HepG2 (cell line): ENCODE measurements at regions not wholly inside any gene's neighbourhood (a gene's known extent, or its start where the extent isn't known, plus 50 kb on each side); places are given as distances from the start of the nearest gene placed in this dataset.
A peak's percentile ranks its signal among the peaks of the same experiment; 100 is the strongest.

ENCODE experiments used
- ATAC-seq: fragments of 200-7000 bp; cut with Tn5 transposase; 3 replicates; pipeline ENCODE4 v1.9.1; 2020; ENCODE audit warnings: mild to moderate bottlenecking, moderate library complexity
- BruUV-seq: library from RNA; stranded (reverse); fragments of 400-500 nt; replicated peaks from 2 replicates; lab custom pipeline; 2021; lab: Mats Ljungman, UMichigan
- CTCF ChIA-PET: fragments of 300-600 bp; formaldehyde crosslinking; extraction: SDS; loops from one replicate; lab custom pipeline; 2021; ENCODE audit warnings: low total read pairs, inconsistent platforms, low intra/inter-chr PET ratio; lab: Yijun Ruan, JAX
- POLR2A ChIA-PET: fragments of 350-600 bp; sonication (Branson Sonifier 250); formaldehyde crosslinking; loops from one replicate; lab custom pipeline; 2020; ENCODE audit warnings: antibody characterized with exemption, inconsistent platforms; lab: Yijun Ruan, JAX
- DNase-seq: peaks from one replicate; pipeline ENCODE4 v3.0.0-alpha.2; 2015; ENCODE audit warnings: low spot score
- FAIRE-seq: peaks from 3 replicates; lab custom pipeline; 2011; peaks lifted over from hg19 to GRCh38; lab: Jason Lieb, UNC
- H2AFZ ChIP-seq: one replicate; pipeline ENCODE4 v1.6.1; 2011; ENCODE audit warnings: low read length, inconsistent platforms
- H3K27ac ChIP-seq: fragments of 300-600 bp; 3 replicates; pipeline ENCODE4 v1.8.0; 2011; ENCODE audit warnings: mixed run types, mild to moderate bottlenecking, mixed read lengths, low read length, inconsistent platforms; ENCODE audit not compliant: insufficient read depth; ENCODE audit errors: extremely low read length
- H3K27me3 ChIP-seq, 2 experiments: fragments of 200-600 bp in 1 of 2; 2 replicates in 1 of 2; 3 replicates in 1 of 2; pipeline versions ENCODE4 v1.6.0 to v1.8.0; 2011; ENCODE audit warnings: low read length in 2 of 2, mild to moderate bottlenecking in 2 of 2, moderate library complexity in 2 of 2, inconsistent platforms in 1 of 2; ENCODE audit not compliant: insufficient read depth in 2 of 2, control insufficient read depth in 1 of 2
- H3K36me3 ChIP-seq, 2 experiments: fragments of 200-600 bp in 1 of 2; replicated peaks in 1 of 2; 2 replicates in 1 of 2; 3 replicates in 1 of 2; pipeline versions ENCODE4 v1.5.1 to v1.8.0; 2011; ENCODE audit warnings: low read length in 2 of 2, inconsistent platforms in 1 of 2; ENCODE audit not compliant: insufficient read depth in 2 of 2, control insufficient read depth in 1 of 2
- H3K4me1 ChIP-seq: 2 replicates; pipeline ENCODE4 v1.5.1; 2012; ENCODE audit warnings: low read length, inconsistent platforms; ENCODE audit not compliant: insufficient read depth
- H3K4me2 ChIP-seq: 2 replicates; pipeline ENCODE4 v1.6.0; 2011; ENCODE audit warnings: low read depth, low read length, inconsistent platforms
- H3K4me3 ChIP-seq, 3 experiments: fragments of 200-600 bp in 1 of 3; sonication (generic), shearing (Covaris generic) in 1 of 3; replicated peaks in 1 of 3; 2 replicates each; pipeline ENCODE4 v1.5.1; 2011 to 2016; ENCODE audit warnings: low read length in 3 of 3, inconsistent platforms in 2 of 3, low read depth in 2 of 3, mild to moderate bottlenecking in 2 of 3, control low read depth in 1 of 3, mixed read lengths in 1 of 3; ENCODE audit not compliant: insufficient read depth in 1 of 3
- H3K79me2 ChIP-seq: one replicate; pipeline ENCODE4 v1.6.1; 2011; ENCODE audit warnings: low read length, inconsistent platforms; ENCODE audit not compliant: insufficient read depth
- H3K9ac ChIP-seq: 2 replicates; pipeline ENCODE4 v1.6.0; 2011; ENCODE audit warnings: mild to moderate bottlenecking, low read depth, low read length, inconsistent platforms; ENCODE audit not compliant: insufficient read depth
- H3K9me3 ChIP-seq: 2 replicates; pipeline ENCODE4 v1.5.1; 2012; ENCODE audit warnings: mild to moderate bottlenecking, low read length
- H4K20me1 ChIP-seq: 2 replicates; pipeline ENCODE4 v1.6.0; 2011; ENCODE audit warnings: inconsistent platforms, mild to moderate bottlenecking, low read length, moderate library complexity; ENCODE audit not compliant: insufficient read depth
- FLYWCH1 ChIP-seq: sonication (generic); formaldehyde crosslinking; IDR thresholded peaks from 2 replicates; pipeline ENCODE4 v1.8.1; 2023; ENCODE audit warnings: mild to moderate bottlenecking, missing genetic modification reagents
- FOXA3 ChIP-seq: IDR thresholded peaks from 2 replicates; pipeline ENCODE4 v1.6.1; 2016; ENCODE audit warnings: missing genetic modification reagents, missing compliant biosample characterization
- GABPB1 ChIP-seq: IDR thresholded peaks from 2 replicates; pipeline ENCODE4 v1.6.1; 2016; ENCODE audit warnings: mild to moderate bottlenecking, missing genetic modification reagents, moderate library complexity, missing compliant biosample characterization
- HNRNPUL1 ChIP-seq: fragments of 200-400 bp; formaldehyde crosslinking; IDR thresholded peaks from 2 replicates; pipeline ENCODE4 v1.6.1; 2017; ENCODE audit warnings: low read depth, mild to moderate bottlenecking, low read length, moderate library complexity
- KDM2A ChIP-seq: sonication (generic); formaldehyde crosslinking; IDR thresholded peaks from 2 replicates; pipeline ENCODE4 v1.4.0; 2020; ENCODE audit warnings: low read depth, missing genetic modification reagents, borderline replicate concordance
- MAFF ChIP-seq: IDR thresholded peaks from 2 replicates; pipeline ENCODE4 v1.6.1; 2011; ENCODE audit warnings: low read depth, low read length, improper control_type of control experiment
- NFKBIZ ChIP-seq: IDR thresholded peaks from 2 replicates; pipeline ENCODE4 v1.6.1; 2018; ENCODE audit warnings: missing genetic modification reagents, missing compliant biosample characterization
- THAP11 ChIP-seq: IDR thresholded peaks from 2 replicates; pipeline ENCODE4 v1.6.1; 2016; ENCODE audit warnings: missing biosample characterization, missing genetic modification reagents
- ZFX ChIP-seq: sonication (generic); formaldehyde crosslinking; IDR thresholded peaks from 2 replicates; pipeline ENCODE4 v1.4.0; 2020; ENCODE audit warnings: mild to moderate bottlenecking, low read depth, missing genetic modification reagents, moderate library complexity
- ZNF543 ChIP-seq: sonication (generic); formaldehyde crosslinking; IDR thresholded peaks from 2 replicates; pipeline ENCODE4 v1.4.0; 2020; ENCODE audit warnings: mild to moderate bottlenecking, missing genetic modification reagents
- ZNF703 ChIP-seq: sonication (generic); formaldehyde crosslinking; IDR thresholded peaks from 2 replicates; pipeline ENCODE4 v1.5.1; 2020; ENCODE audit warnings: missing genetic modification reagents, mild to moderate bottlenecking, moderate library complexity, borderline replicate concordance
- ZNF713 ChIP-seq: sonication (generic); formaldehyde crosslinking; IDR thresholded peaks from 2 replicates; pipeline ENCODE4 v1.4.0; 2020; ENCODE audit warnings: mild to moderate bottlenecking, missing genetic modification reagents
- WGBS: methylation state at CpG from one replicate; pipeline ENCODE4 v1.1.6; 2017; ENCODE audit warnings: low lambda C conversion rate; 5-methylcytosine and 5-hydroxymethylcytosine counted together
- in situ Hi-C: cut with HindIII; loops from 2 replicates; pipeline ENCODE4 v1.10.0; 2017; ENCODE audit warnings: low pct_unique_long_range_greater_than_20kb; ENCODE audit not compliant: extremely low pct_ligation_motif_present
- intact Hi-C: fragments of 100-400 bp; cut with micrococcal nuclease; formaldehyde crosslinking; loops from one replicate; pipeline ENCODE4 v1.10.0; 2022; ENCODE audit not compliant: unreplicated experiment
- TF ChIP-seq, protein P1 (sequence below): sonication (generic); formaldehyde crosslinking; IDR thresholded peaks from 2 replicates; pipeline ENCODE4 v1.5.0; 2020; ENCODE audit warnings: missing genetic modification reagents
- TF ChIP-seq, protein P2 (sequence below): sonication (generic); formaldehyde crosslinking; IDR thresholded peaks from 2 replicates; pipeline ENCODE4 v1.8.0; 2022; ENCODE audit warnings: mild to moderate bottlenecking, missing genetic modification reagents
- TF ChIP-seq, protein P3 (sequence below): sonication (generic); formaldehyde crosslinking; IDR thresholded peaks from 2 replicates; pipeline ENCODE4 v1.4.0; 2020; ENCODE audit warnings: missing genetic modification reagents, borderline replicate concordance
- TF ChIP-seq, protein P4 (sequence below): sonication (generic); formaldehyde crosslinking; IDR thresholded peaks from 2 replicates; pipeline ENCODE4 v1.5.0; 2020; ENCODE audit warnings: missing genetic modification reagents

DNA sequence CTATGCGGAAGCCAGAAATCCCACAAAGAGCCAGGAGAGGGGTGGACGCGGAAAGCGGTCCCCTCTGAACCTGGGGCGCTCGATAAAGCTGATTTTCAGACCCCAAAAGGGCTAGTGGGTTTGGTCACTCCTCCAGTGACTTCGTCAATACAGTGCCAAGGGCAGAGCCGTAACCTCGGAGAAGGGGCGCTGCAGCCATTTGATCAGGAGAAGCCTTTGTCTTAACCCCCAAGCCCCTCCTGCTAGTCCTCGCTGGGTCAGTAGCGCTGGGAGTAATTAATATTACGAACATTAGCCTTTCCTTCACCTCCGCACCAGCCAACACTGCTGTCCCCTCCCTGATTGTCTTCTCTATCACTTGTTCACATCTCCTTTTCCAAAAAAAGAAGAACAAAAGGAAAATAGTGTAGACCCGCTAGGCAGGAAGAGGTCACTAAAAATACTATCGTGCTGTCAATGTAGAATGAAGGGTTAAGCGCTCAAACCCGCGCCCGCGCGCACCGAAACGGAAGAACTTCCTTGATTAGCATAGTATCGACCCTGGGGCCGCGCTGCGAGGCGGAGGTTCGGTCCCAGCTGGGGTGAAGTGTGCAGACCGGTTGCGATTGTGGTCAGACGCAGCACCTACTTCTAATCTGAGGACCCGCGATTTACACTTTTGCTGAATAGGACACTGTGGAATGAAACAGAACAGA, 63.2 kb upstream of the MAPRE2 start:
- H4K20me1 ChIP-seq: no peaks in the 10 kb centered on the region
- H3K79me2 ChIP-seq: peaks cover 13% of the 10 kb centered on the region
- DNase-seq: no peak
- intact Hi-C loops (loop anchor here (2.0 to 5.0 kb wide), 4 partner anchors 49 to 111 kb away; partner anchors contain the start of gene MAPRE2), in situ Hi-C loops (loop anchor here (5.0 kb wide), 2 partner anchors 66 to 111 kb away; no protein-coding TSS in a partner anchor)
- peak; percentile 50 for ATAC-seq
- H3K4me1 ChIP-seq: peaks cover 40% of the 10 kb centered on the region
- no peaks in the 10 kb centered on the region for H3K9me3 ChIP-seq
- peak overlapping the region; percentile 71 to 98 (median 97) for H3K4me3 ChIP-seq
- H3K27me3 ChIP-seq: no peaks in the 10 kb centered on the region; a peak in 1 of 5 replicates
- peak overlapping the region; percentile 73 for H3K27ac ChIP-seq
- no peak overlapping the region for H2AFZ ChIP-seq
- ChIA-PET POLR2A (interaction anchor here (1.2 to 5.3 kb wide), 4 partner anchors 49 to 64 kb away, joined by 3 to 42 read pairs (median 4); partner anchors contain the start of gene MAPRE2), CTCF (no interaction called here)
- no peaks in the 10 kb centered on the region for H3K36me3 ChIP-seq
- peak overlapping the region; percentile 82 for H3K9ac ChIP-seq
- WGBS: 2% methylated on average over 28 of the region's 35 CpGs
- H3K4me2 ChIP-seq: peak overlapping the region; percentile 83
- TSS peak; percentile 38 for BruUV-seq
- FAIRE-seq: peak; percentile 23
- 0 out of 2 replicates have a peak, but pooled peaks have one; percentile 52 for TF ChIP-seq KDM2A (CRISPR knock-in tag)
- TF ChIP-seq ZFX (CRISPR knock-in tag): no peak
- TF ChIP-seq, protein P1, sequence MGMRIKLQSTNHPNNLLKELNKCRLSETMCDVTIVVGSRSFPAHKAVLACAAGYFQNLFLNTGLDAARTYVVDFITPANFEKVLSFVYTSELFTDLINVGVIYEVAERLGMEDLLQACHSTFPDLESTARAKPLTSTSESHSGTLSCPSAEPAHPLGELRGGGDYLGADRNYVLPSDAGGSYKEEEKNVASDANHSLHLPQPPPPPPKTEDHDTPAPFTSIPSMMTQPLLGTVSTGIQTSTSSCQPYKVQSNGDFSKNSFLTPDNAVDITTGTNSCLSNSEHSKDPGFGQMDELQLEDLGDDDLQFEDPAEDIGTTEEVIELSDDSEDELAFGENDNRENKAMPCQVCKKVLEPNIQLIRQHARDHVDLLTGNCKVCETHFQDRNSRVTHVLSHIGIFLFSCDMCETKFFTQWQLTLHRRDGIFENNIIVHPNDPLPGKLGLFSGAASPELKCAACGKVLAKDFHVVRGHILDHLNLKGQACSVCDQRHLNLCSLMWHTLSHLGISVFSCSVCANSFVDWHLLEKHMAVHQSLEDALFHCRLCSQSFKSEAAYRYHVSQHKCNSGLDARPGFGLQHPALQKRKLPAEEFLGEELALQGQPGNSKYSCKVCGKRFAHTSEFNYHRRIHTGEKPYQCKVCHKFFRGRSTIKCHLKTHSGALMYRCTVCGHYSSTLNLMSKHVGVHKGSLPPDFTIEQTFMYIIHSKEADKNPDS (CRISPR knock-in tag): peak; percentile 75
- TF ChIP-seq, protein P2, sequence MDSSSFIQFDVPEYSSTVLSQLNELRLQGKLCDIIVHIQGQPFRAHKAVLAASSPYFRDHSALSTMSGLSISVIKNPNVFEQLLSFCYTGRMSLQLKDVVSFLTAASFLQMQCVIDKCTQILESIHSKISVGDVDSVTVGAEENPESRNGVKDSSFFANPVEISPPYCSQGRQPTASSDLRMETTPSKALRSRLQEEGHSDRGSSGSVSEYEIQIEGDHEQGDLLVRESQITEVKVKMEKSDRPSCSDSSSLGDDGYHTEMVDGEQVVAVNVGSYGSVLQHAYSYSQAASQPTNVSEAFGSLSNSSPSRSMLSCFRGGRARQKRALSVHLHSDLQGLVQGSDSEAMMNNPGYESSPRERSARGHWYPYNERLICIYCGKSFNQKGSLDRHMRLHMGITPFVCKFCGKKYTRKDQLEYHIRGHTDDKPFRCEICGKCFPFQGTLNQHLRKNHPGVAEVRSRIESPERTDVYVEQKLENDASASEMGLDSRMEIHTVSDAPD: no peak
- TF ChIP-seq FOXA3 (CRISPR knock-in tag): 0 out of 2 replicates have a peak, but pooled peaks have one; percentile 10
- TF ChIP-seq, protein P3, sequence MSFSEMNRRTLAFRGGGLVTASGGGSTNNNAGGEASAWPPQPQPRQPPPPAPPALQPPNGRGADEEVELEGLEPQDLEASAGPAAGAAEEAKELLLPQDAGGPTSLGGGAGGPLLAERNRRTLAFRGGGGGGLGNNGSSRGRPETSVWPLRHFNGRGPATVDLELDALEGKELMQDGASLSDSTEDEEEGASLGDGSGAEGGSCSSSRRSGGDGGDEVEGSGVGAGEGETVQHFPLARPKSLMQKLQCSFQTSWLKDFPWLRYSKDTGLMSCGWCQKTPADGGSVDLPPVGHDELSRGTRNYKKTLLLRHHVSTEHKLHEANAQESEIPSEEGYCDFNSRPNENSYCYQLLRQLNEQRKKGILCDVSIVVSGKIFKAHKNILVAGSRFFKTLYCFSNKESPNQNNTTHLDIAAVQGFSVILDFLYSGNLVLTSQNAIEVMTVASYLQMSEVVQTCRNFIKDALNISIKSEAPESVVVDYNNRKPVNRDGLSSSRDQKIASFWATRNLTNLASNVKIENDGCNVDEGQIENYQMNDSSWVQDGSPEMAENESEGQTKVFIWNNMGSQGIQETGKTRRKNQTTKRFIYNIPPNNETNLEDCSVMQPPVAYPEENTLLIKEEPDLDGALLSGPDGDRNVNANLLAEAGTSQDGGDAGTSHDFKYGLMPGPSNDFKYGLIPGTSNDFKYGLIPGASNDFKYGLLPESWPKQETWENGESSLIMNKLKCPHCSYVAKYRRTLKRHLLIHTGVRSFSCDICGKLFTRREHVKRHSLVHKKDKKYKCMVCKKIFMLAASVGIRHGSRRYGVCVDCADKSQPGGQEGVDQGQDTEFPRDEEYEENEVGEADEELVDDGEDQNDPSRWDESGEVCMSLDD (CRISPR knock-in tag): no peak
- 0 out of 2 replicates have a peak, but pooled peaks have one; percentile 26 for TF ChIP-seq FLYWCH1 (CRISPR knock-in tag)
- TF ChIP-seq MAFF: no peak
- TF ChIP-seq, protein P4, sequence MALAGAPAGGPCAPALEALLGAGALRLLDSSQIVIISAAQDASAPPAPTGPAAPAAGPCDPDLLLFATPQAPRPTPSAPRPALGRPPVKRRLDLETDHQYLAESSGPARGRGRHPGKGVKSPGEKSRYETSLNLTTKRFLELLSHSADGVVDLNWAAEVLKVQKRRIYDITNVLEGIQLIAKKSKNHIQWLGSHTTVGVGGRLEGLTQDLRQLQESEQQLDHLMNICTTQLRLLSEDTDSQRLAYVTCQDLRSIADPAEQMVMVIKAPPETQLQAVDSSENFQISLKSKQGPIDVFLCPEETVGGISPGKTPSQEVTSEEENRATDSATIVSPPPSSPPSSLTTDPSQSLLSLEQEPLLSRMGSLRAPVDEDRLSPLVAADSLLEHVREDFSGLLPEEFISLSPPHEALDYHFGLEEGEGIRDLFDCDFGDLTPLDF: 0 out of 2 replicates have a peak, but pooled peaks have one; percentile 25
- TF ChIP-seq ZNF703 (CRISPR knock-in tag): no peak
- TF ChIP-seq ZNF713 (CRISPR knock-in tag): no peak
- no peak for TF ChIP-seq HNRNPUL1
- TF ChIP-seq THAP11 (CRISPR knock-in tag): 0 out of 2 replicates have a peak, but pooled peaks have one; percentile 11
- 0 out of 2 replicates have a peak, but pooled peaks have one; percentile 24 for TF ChIP-seq NFKBIZ (CRISPR knock-in tag)
- TF ChIP-seq GABPB1 (CRISPR knock-in tag): peak; percentile 50
- no peak for TF ChIP-seq ZNF543 (CRISPR knock-in tag)
